Gastroesophageal sphincter (tissue), 4 donors: ENCODE measurements at regions not wholly inside any gene's neighbourhood (a gene's known extent, or its start where the extent isn't known, plus 50 kb on each side); places are given as distances from the start of the nearest gene placed in this dataset.
A peak's percentile ranks its signal among the peaks of the same experiment; 100 is the strongest.
"Not testable (repeated sequence)": the region's sequence is repeated elsewhere in the genome, so short reads cannot be mapped to it uniquely, and the experiment has no call there.

Experiments used
- ATAC-seq: fragments of 150-250 bp; one replicate; pipeline ENCODE4 v1.9.1; 2016; ENCODE audit warnings: mild to moderate bottlenecking, moderate library complexity
- H3K27ac ChIP-seq, 4 donors: fragments of 200-600 bp; sonication (generic) in 3 of 4; 1 replicate in 3 of 4; 2 replicates in 1 of 4; pipeline ENCODE4 v1.5.1; 2016 to 2019
- H3K27me3 ChIP-seq: fragments of 200-600 bp; sonication (generic); one replicate; pipeline ENCODE4 v1.5.1; 2019
- H3K36me3 ChIP-seq, 2 donors: fragments of 200-600 bp; sonication (generic); one replicate each; pipeline ENCODE4 v1.5.1; 2019; ENCODE audit warnings: control low read depth in 1 of 2
- H3K4me1 ChIP-seq, 3 donors: fragments of 200-600 bp; sonication (generic); 1 replicate in 2 of 3; 2 replicates in 1 of 3; pipeline ENCODE4 v1.5.1; 2016 to 2019; ENCODE audit warnings: control low read depth in 2 of 3
- H3K4me3 ChIP-seq, 2 donors: fragments of 200-600 bp; sonication (generic); one replicate each; pipeline ENCODE4 v1.5.1; 2019; ENCODE audit warnings: mild to moderate bottlenecking in 1 of 2, moderate library complexity in 1 of 2
- H3K9me3 ChIP-seq, 3 donors: fragments of 200-600 bp; sonication (generic); one replicate each; pipeline ENCODE4 v1.5.1; 2017 to 2019; ENCODE audit warnings: control low read depth in 2 of 3
- CTCF ChIP-seq, 4 experiments: fragments of 200-600 bp in 2 of 4; fragments of 450-650 bp in 2 of 4; sonication (generic) in 1 of 4; IDR thresholded peaks; one replicate each; pipeline ENCODE4 v1.5.1; 2017 to 2019; ENCODE audit warnings: antibody characterized with exemption in 4 of 4, mild to moderate bottlenecking in 2 of 4, moderate library complexity in 2 of 4
- EP300 ChIP-seq: sonication (generic); formaldehyde crosslinking; IDR thresholded peaks from one replicate; pipeline ENCODE4 v1.6.1; 2017; ENCODE audit warnings: antibody characterized with exemption, mild to moderate bottlenecking
- POLR2A ChIP-seq, 2 donors: fragments of 450-650 bp; IDR thresholded peaks; one replicate each; pipeline ENCODE4 v1.6.1; 2017; ENCODE audit warnings: antibody characterized with exemption in 2 of 2, mild to moderate bottlenecking in 2 of 2, moderate library complexity in 1 of 2
- POLR2AphosphoS5 ChIP-seq: sonication (generic); formaldehyde crosslinking; IDR thresholded peaks from one replicate; pipeline ENCODE4 v1.6.1; 2017; ENCODE audit warnings: antibody characterized with exemption
- WGBS, 2 donors: methylation state at CpG; one replicate each; pipeline ENCODE4 v1.1.5; 2018; ENCODE audit warnings: low coverage in 1 of 2; 5-methylcytosine and 5-hydroxymethylcytosine counted together

GRCh38 chr3:193970131-193970772 lies 165.7 kb upstream of the HES1 start:
- H3K36me3 ChIP-seq, H3K4me3 ChIP-seq, H3K27ac ChIP-seq, ATAC-seq, H3K27me3 ChIP-seq, H3K9me3 ChIP-seq: not testable (repeated sequence)
- WGBS, 2 donors: 51 to 77% methylated on average over 2 to 7 of the region's 7 CpGs
- peak in 1 of 4 experiments; percentile 34 for TF ChIP-seq CTCF (IDR thresholded peaks at IDR 0.05)
- peaks cover 0 to 32% (median 0%) of the 10 kb centered on the region in 3 donors for H3K4me1 ChIP-seq

GRCh38 chr3:193970773-193971206 lies 165.2 kb upstream of the HES1 start:
- no peak overlapping the region for H3K27ac ChIP-seq
- TF ChIP-seq POLR2AphosphoS5 (no peak), EP300 (no peak)
- ATAC-seq: no peak
- 64 to 89% methylated on average over 2 to 3 of the region's 3 CpGs for WGBS, 2 donors
- peaks cover 0 to 32% (median 0%) of the 10 kb centered on the region in 3 donors for H3K4me1 ChIP-seq
- no peaks in the 10 kb centered on the region for H3K9me3 ChIP-seq
- no peak overlapping the region for H3K4me3 ChIP-seq
- no peaks in the 10 kb centered on the region for H3K27me3 ChIP-seq
- H3K36me3 ChIP-seq: no peaks in the 10 kb centered on the region

- ATAC-seq: peak; percentile 19
- H3K4me1 ChIP-seq: peaks cover 0 to 32% (median 0%) of the 10 kb centered on the region in 3 donors
- H3K4me3 ChIP-seq: no peak overlapping the region
- TF ChIP-seq POLR2A (IDR thresholded peaks at IDR 0.05) (no peak), EP300 (no peak)
- H3K9me3 ChIP-seq: no peaks in the 10 kb centered on the region
- H3K36me3 ChIP-seq: no peaks in the 10 kb centered on the region
- H3K27me3 ChIP-seq: no peaks in the 10 kb centered on the region
- WGBS, 2 donors: 65 to 71% methylated on average over 7 to 8 of the region's 9 CpGs
- H3K27ac ChIP-seq: no peak overlapping the region
These were observed 164.6 kb upstream of the HES1 start for GRCh38 chr3:193971261-193971751.

GRCh38 chr3:193971966-193972365 lies 164.0 kb upstream of the HES1 start:
- ATAC-seq: no peak
- Histone ChIP-seq H3K27ac (no peak overlapping the region), H3K27me3 (no peaks in the 10 kb centered on the region), H3K4me1 (peaks cover 0 to 32% (median 0%) of the 10 kb centered on the region in 3 donors), H3K4me3 (no peak overlapping the region), H3K36me3 (no peaks in the 10 kb centered on the region), H3K9me3 (no peaks in the 10 kb centered on the region)
- WGBS, 2 donors: 83 to 86% methylated on average over 1 of the region's 1 CpG
- TF ChIP-seq POLR2A (IDR thresholded peaks at IDR 0.05) (no peak), POLR2AphosphoS5 (no peak), EP300 (no peak), CTCF (IDR thresholded peaks at IDR 0.05) (no peak)

- TF ChIP-seq EP300 (no peak), POLR2AphosphoS5 (no peak), POLR2A (IDR thresholded peaks at IDR 0.05) (no peak), CTCF (IDR thresholded peaks at IDR 0.05) (no peak)
- WGBS, 2 donors: 91% methylated on average over 3 of the region's 3 CpGs; no CpG with 5 or more reads in 1 of the 2 donors
- no peaks in the 10 kb centered on the region for H3K27me3 ChIP-seq
- no peak for ATAC-seq
- no peaks in the 10 kb centered on the region for H3K36me3 ChIP-seq
- H3K4me3 ChIP-seq: no peak overlapping the region
- no peak overlapping the region for H3K27ac ChIP-seq
- H3K4me1 ChIP-seq: peaks cover 0 to 32% (median 0%) of the 10 kb centered on the region in 3 donors
- H3K9me3 ChIP-seq: no peaks in the 10 kb centered on the region
These were observed 163.1 kb upstream of the HES1 start for GRCh38 chr3:193972832-193973231.

- H3K4me3 ChIP-seq: no peak overlapping the region
- no peaks in the 10 kb centered on the region for H3K36me3 ChIP-seq
- ATAC-seq: no peak
- H3K4me1 ChIP-seq: peaks cover 0 to 32% (median 0%) of the 10 kb centered on the region in 3 donors
- no peaks in the 10 kb centered on the region for H3K27me3 ChIP-seq
- TF ChIP-seq POLR2A (IDR thresholded peaks at IDR 0.05): no peak
- no peak for TF ChIP-seq POLR2AphosphoS5
- TF ChIP-seq CTCF (IDR thresholded peaks at IDR 0.05): no peak
- peak overlapping the region in 2 of 4 donors; percentile 41 to 43 for H3K27ac ChIP-seq
- 8 to 48% methylated on average over 6 to 8 of the region's 8 CpGs for WGBS, 2 donors
- H3K9me3 ChIP-seq: no peaks in the 10 kb centered on the region
These were observed 161.7 kb upstream of the HES1 start for GRCh38 chr3:193974191-193974652.
